Hepatocyte (in vitro differentiated cells): ENCODE measurements at regions not wholly inside any gene's neighbourhood (a gene's known extent, or its start where the extent isn't known, plus 50 kb on each side); places are given as distances from the start of the nearest gene placed in this dataset.

Experiments
- DNase-seq: peaks from one replicate; pipeline ENCODE4 v3.0.0-alpha.2; 2016; ENCODE audit warnings: low spot score
- H2AFZ ChIP-seq: fragments of 200-600 bp; sonication (generic); 2 replicates; pipeline ENCODE4 v1.6.0; 2016; ENCODE audit warnings: antibody characterized with exemption, mild to moderate bottlenecking
- H3K27ac ChIP-seq: fragments of 200-600 bp; sonication (generic); 2 replicates; pipeline ENCODE4 v1.5.1; 2016; ENCODE audit warnings: mild to moderate bottlenecking
- H3K27me3 ChIP-seq: fragments of 200-600 bp; sonication (generic); 2 replicates; pipeline ENCODE4 v1.6.1; 2016
- H3K36me3 ChIP-seq: fragments of 200-600 bp; sonication (generic); replicated peaks from 2 replicates; pipeline ENCODE4 v1.5.1; 2016; ENCODE audit warnings: low read depth; ENCODE audit not compliant: insufficient read depth
- H3K4me1 ChIP-seq: fragments of 200-600 bp; sonication (generic); 2 replicates; pipeline ENCODE4 v1.5.1; 2016; ENCODE audit warnings: mild to moderate bottlenecking, moderate library complexity; ENCODE audit not compliant: insufficient read depth
- H3K4me2 ChIP-seq: fragments of 200-600 bp; sonication (generic); 2 replicates; pipeline ENCODE4 v1.6.0; 2016
- H3K4me3 ChIP-seq: fragments of 200-600 bp; sonication (generic); 2 replicates; pipeline ENCODE4 v1.5.1; 2016; ENCODE audit warnings: mild to moderate bottlenecking
- H3K79me2 ChIP-seq: fragments of 200-600 bp; sonication (generic); 2 replicates; pipeline ENCODE4 v1.6.0; 2017; ENCODE audit warnings: mild to moderate bottlenecking
- H3K9me2 ChIP-seq: fragments of 200-600 bp; sonication (generic); replicated peaks from 2 replicates; pipeline ENCODE4 v1.6.0; 2017; ENCODE audit warnings: mild to moderate bottlenecking; ENCODE audit not compliant: insufficient read depth
- H3K9me3 ChIP-seq: fragments of 200-600 bp; sonication (generic); 2 replicates; pipeline ENCODE4 v1.5.1; 2016; ENCODE audit warnings: low read depth, mild to moderate bottlenecking
- H4K20me1 ChIP-seq: fragments of 200-600 bp; sonication (generic); 2 replicates; pipeline ENCODE4 v1.6.0; 2016; ENCODE audit warnings: mild to moderate bottlenecking; ENCODE audit not compliant: insufficient read depth, poor library complexity, severe bottlenecking
- EZH2 ChIP-seq: fragments of 200-600 bp; sonication (generic); IDR thresholded peaks from 2 replicates; pipeline ENCODE4 v1.6.1; 2016; ENCODE audit warnings: antibody characterized with exemption, mild to moderate bottlenecking, borderline replicate concordance
- EZH2phosphoT487 ChIP-seq: fragments of 200-600 bp; sonication (generic); IDR thresholded peaks from one replicate; pipeline ENCODE4 v1.6.1; 2018; ENCODE audit warnings: antibody characterized with exemption, mild to moderate bottlenecking, low read depth, moderate library complexity; ENCODE audit not compliant: unreplicated experiment, severe bottlenecking
- WGBS: methylation state at CpG from one replicate; pipeline ENCODE4 v1.1.6; 2016; ENCODE audit warnings: low lambda C conversion rate; ENCODE audit errors: missing lambda C conversion rate; 5-methylcytosine and 5-hydroxymethylcytosine counted together
- TF ChIP-seq, protein P1 (sequence below): fragments of 200-600 bp; sonication (generic); IDR thresholded peaks from 2 replicates; pipeline ENCODE4 v1.5.1; 2016; ENCODE audit warnings: antibody characterized with exemption, mild to moderate bottlenecking; ENCODE audit not compliant: poor library complexity

DNA sequence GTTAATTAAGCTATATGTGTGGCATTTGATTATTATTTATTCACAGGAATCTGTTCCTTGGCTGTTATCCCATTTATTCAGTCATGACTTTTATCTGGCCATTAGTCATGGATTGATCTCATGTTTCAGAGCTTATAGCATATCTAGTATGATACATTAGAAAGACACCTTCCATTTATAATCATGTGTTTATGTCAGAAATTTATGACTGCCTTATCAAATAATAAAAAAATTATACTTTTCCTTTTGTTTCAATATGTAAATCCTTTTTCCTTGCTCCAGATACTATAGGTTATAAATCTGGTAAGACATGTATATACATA, 248.0 kb upstream of the PDE3A start:
- TF ChIP-seq, protein P1, sequence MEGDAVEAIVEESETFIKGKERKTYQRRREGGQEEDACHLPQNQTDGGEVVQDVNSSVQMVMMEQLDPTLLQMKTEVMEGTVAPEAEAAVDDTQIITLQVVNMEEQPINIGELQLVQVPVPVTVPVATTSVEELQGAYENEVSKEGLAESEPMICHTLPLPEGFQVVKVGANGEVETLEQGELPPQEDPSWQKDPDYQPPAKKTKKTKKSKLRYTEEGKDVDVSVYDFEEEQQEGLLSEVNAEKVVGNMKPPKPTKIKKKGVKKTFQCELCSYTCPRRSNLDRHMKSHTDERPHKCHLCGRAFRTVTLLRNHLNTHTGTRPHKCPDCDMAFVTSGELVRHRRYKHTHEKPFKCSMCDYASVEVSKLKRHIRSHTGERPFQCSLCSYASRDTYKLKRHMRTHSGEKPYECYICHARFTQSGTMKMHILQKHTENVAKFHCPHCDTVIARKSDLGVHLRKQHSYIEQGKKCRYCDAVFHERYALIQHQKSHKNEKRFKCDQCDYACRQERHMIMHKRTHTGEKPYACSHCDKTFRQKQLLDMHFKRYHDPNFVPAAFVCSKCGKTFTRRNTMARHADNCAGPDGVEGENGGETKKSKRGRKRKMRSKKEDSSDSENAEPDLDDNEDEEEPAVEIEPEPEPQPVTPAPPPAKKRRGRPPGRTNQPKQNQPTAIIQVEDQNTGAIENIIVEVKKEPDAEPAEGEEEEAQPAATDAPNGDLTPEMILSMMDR: no peak
- TF ChIP-seq EZH2: no peak
- no peaks in the 10 kb centered on the region for H3K27me3 ChIP-seq
- H3K79me2 ChIP-seq: no peaks in the 10 kb centered on the region
- no peak overlapping the region for H3K4me3 ChIP-seq
- H3K4me2 ChIP-seq: no peak overlapping the region
- no peaks in the 10 kb centered on the region for H4K20me1 ChIP-seq
- H3K27ac ChIP-seq: no peak overlapping the region
- H2AFZ ChIP-seq: no peak overlapping the region
- no peak for DNase-seq
- H3K9me2 ChIP-seq: no peaks in the 10 kb centered on the region
- H3K9me3 ChIP-seq: no peaks in the 10 kb centered on the region
- H3K4me1 ChIP-seq: no peaks in the 10 kb centered on the region
- no peaks in the 10 kb centered on the region for H3K36me3 ChIP-seq

DNA sequence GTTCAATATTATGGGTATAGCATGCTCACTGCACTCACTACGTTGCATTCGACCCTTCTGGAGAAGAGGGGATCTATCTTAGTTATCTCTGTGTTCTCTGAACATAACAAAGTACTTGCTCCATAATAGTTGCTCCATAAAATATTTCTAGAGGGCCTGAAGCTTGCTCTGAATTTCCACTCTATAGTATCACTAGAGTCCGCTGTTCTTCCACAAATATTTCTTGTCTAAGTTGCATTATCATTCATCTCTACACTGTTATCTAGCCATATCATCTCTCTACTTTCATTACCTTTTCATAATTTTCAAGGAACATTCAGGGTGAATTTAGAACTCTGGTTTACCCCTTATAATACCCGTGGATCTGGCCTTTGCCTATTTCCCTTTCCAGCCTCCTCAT, 246.1 kb upstream of the PDE3A start:
- H3K4me1 ChIP-seq: no peaks in the 10 kb centered on the region
- no peaks in the 10 kb centered on the region for H3K36me3 ChIP-seq
- H3K79me2 ChIP-seq: no peaks in the 10 kb centered on the region
- H3K27ac ChIP-seq: no peak overlapping the region
- no peak overlapping the region for H3K4me3 ChIP-seq
- no peaks in the 10 kb centered on the region for H3K9me2 ChIP-seq
- H3K9me3 ChIP-seq: no peaks in the 10 kb centered on the region
- TF ChIP-seq, protein P1: no peak
- TF ChIP-seq EZH2phosphoT487 (no peak), EZH2 (no peak)
- H3K4me2 ChIP-seq: no peak overlapping the region
- 85% methylated on average over 4 of the region's 4 CpGs for WGBS
- no peaks in the 10 kb centered on the region for H3K27me3 ChIP-seq
- no peaks in the 10 kb centered on the region for H4K20me1 ChIP-seq
- no peak overlapping the region for H2AFZ ChIP-seq
- DNase-seq: no peak

DNA sequence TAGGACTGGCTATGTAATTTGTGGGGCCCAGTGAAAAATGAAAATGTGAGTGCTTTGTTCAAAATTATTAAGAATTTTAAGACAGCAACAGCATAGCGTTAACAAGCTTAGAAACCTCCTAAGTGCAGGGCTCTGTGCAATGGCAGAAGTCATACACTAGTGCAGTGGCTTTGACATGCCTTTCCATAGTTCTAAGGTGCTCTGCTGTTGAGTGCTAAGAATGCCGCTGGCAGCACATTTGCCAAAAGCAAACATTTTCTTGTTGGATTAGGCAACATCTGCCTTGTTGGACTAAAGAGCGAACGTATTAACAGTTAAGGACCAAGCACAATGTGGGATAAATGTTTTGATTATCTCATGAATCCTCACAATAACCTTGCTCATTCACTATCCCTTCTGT, 244.9 kb upstream of the PDE3A start:
- Histone ChIP-seq H4K20me1 (no peaks in the 10 kb centered on the region), H3K79me2 (no peaks in the 10 kb centered on the region), H3K4me2 (no peak overlapping the region), H2AFZ (no peak overlapping the region), H3K27ac (no peak overlapping the region), H3K9me2 (no peaks in the 10 kb centered on the region), H3K27me3 (no peaks in the 10 kb centered on the region), H3K4me3 (no peak overlapping the region), H3K4me1 (no peaks in the 10 kb centered on the region), H3K36me3 (no peaks in the 10 kb centered on the region), H3K9me3 (no peaks in the 10 kb centered on the region)
- TF ChIP-seq EZH2phosphoT487 (no peak), EZH2 (no peak)
- TF ChIP-seq, protein P1: no peak
- 85% methylated on average over 4 of the region's 4 CpGs for WGBS
- no peak for DNase-seq

DNA sequence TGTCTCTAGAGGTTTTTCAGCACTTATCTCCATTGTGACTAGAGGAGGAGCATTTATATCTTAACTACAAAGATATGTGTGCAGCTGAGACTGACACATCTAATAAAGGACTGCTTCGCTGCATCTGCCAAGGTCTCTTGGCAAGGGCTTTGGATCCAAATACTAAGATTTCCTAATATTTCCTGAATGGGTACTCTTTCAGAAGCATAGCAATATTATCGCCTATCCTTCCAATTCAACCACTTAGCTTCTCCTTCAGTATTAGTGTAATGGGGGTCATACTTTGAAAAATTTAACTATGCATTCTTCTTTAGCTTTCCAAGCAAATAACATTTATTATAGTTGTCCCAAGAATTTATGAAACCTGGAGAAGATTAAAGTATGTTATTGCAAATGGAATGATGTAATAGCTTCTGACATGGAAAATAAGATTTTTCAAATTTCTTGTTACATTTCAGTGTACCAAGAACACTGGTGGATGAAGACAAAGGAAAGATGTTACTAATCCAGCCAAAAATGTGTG, 243.0 kb upstream of the PDE3A start:
- Histone ChIP-seq H2AFZ (no peak overlapping the region), H3K9me2 (no peaks in the 10 kb centered on the region), H3K4me2 (no peak overlapping the region), H3K9me3 (no peaks in the 10 kb centered on the region), H3K27ac (no peak overlapping the region), H3K79me2 (no peaks in the 10 kb centered on the region), H3K4me3 (no peak overlapping the region), H4K20me1 (no peaks in the 10 kb centered on the region), H3K27me3 (no peaks in the 10 kb centered on the region), H3K4me1 (no peaks in the 10 kb centered on the region), H3K36me3 (no peaks in the 10 kb centered on the region)
- DNase-seq: no peak
- 52% methylated on average over 2 of the region's 2 CpGs for WGBS
- TF ChIP-seq, protein P1: no peak
- no peak for TF ChIP-seq EZH2phosphoT487
- no peak for TF ChIP-seq EZH2
